ENCODE measurements at regions not wholly inside any gene's neighbourhood (a gene's known extent, or its start where the extent isn't known, plus 50 kb on each side); places are given as distances from the start of the nearest gene placed in this dataset.

DNA sequence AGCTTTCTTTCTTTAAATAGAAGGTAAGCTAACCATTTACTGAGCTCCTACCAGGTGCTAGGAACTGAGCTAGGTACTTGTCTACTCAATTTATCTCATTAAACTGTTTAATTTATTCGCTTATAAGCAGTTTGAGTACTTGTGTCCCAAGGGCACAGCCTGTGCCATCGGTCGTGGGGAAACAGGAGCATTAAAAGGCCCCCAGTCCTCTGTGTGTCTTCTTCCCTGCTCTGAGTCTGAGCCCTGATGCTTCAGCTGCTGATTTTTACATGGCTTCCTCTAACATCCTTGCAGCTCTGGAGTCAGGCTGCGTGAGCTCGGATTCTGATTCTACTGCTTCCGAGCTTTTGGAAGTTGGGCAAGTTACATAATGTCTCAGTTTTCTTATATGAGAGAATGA lies 239.5 kb downstream of the EDEM1 start:
- H3K9me3 Mint-ChIP-seq, result no peaks in the 10 kb centered on the region
- no peak overlapping the region for H3K27ac Mint-ChIP-seq (ENCODE audit: unreplicated experiment)
- H3K4me3 Mint-ChIP-seq, result no peak overlapping the region
- no peaks in the 10 kb centered on the region for H3K4me1 Mint-ChIP-seq
- no peaks in the 10 kb centered on the region for H3K36me3 Mint-ChIP-seq (ENCODE audit: low read depth)
- DNase-seq (ENCODE audit: low read depth, low spot score), result no peak
- H3K27me3 Mint-ChIP-seq (ENCODE audit: low read depth), result no peaks in the 10 kb centered on the region
- TF ChIP-seq, protein P1, sequence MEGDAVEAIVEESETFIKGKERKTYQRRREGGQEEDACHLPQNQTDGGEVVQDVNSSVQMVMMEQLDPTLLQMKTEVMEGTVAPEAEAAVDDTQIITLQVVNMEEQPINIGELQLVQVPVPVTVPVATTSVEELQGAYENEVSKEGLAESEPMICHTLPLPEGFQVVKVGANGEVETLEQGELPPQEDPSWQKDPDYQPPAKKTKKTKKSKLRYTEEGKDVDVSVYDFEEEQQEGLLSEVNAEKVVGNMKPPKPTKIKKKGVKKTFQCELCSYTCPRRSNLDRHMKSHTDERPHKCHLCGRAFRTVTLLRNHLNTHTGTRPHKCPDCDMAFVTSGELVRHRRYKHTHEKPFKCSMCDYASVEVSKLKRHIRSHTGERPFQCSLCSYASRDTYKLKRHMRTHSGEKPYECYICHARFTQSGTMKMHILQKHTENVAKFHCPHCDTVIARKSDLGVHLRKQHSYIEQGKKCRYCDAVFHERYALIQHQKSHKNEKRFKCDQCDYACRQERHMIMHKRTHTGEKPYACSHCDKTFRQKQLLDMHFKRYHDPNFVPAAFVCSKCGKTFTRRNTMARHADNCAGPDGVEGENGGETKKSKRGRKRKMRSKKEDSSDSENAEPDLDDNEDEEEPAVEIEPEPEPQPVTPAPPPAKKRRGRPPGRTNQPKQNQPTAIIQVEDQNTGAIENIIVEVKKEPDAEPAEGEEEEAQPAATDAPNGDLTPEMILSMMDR (conservative IDR thresholded peaks at IDR 0.05), result no peak

DNA sequence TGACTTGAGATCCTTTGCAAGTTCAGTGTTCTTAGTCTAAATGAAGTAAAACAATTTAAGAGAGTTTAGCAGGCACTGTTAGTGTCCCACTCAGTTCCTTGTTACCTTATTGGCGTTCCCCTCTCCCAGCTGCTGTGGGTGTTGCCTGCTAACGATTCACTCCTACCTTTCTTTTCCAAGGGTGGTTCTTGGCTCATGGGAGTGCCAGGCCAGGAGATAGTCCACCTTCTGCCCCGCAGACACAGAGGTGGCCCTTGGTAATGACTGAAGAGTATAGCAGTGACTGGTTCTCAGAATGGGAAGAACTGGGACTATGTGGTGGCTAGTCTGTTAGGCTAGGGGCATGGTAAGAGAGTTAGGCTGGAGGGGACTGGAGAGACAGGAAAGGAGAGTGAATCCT lies 240.4 kb downstream of the EDEM1 start:
- H3K27me3 Mint-ChIP-seq (ENCODE audit: low read depth), result no peaks in the 10 kb centered on the region
- no peak overlapping the region for H3K4me3 Mint-ChIP-seq
- TF ChIP-seq, protein P1 (conservative IDR thresholded peaks at IDR 0.05), result no peak
- DNase-seq (ENCODE audit: low read depth, low spot score), result no peak
- H3K9me3 Mint-ChIP-seq, result no peaks in the 10 kb centered on the region
- H3K36me3 Mint-ChIP-seq (ENCODE audit: low read depth), result no peaks in the 10 kb centered on the region
- no peak overlapping the region for H3K27ac Mint-ChIP-seq (ENCODE audit: unreplicated experiment)
- H3K4me1 Mint-ChIP-seq, result no peaks in the 10 kb centered on the region

DNA sequence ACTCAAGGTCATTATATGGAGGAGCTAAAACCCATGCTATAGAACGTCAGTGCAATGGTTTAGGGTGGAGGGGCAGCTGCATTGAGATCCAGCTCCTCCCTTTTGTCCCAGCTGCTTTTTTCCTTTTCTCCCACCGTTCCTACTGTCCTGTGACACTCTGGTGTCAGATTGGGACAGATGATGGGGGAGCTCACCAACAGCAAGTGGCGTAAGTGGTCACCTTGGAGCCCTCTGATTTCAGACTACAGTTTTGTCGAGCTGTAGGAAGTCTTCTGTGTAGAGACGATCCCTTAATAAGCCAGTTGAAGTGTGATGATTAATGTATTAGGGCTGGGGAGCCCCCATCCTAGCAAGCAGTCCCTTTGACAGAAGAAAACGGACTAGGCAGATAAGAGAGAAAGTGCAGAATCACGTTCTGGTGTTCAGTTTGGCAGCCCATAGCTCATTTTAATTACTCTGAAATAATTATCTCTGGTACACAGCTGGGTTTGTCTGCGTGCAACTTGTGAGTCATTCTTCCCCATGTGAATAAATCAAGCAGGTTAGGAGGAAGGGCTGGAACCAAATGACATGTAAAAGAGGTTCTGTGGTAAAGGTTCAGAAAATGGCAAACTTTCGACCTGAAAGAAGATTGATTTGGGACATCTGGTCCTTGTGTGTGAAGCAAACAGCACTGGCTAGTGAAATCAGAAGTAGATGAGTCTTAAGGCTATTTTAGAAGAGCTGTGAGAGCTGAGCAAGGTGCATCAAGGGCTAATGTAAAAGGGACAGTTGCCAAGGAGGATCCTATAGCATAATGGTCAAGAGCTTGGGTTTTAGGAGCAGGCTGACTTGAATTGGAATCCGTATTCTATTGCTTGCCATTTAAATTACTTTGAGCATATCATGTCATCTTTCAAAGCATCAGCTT lies 241.4 kb downstream of the EDEM1 start:
- no peak overlapping the region for H3K4me3 Mint-ChIP-seq
- no peaks in the 10 kb centered on the region for H3K36me3 Mint-ChIP-seq (ENCODE audit: low read depth)
- no peak overlapping the region for H3K27ac Mint-ChIP-seq (ENCODE audit: unreplicated experiment)
- H3K27me3 Mint-ChIP-seq (ENCODE audit: low read depth), result no peaks in the 10 kb centered on the region
- H3K4me1 Mint-ChIP-seq, result no peaks in the 10 kb centered on the region
- no peak for DNase-seq (ENCODE audit: low read depth, low spot score)
- no peaks in the 10 kb centered on the region for H3K9me3 Mint-ChIP-seq
- TF ChIP-seq, protein P1 (conservative IDR thresholded peaks at IDR 0.05), result no peak

DNA sequence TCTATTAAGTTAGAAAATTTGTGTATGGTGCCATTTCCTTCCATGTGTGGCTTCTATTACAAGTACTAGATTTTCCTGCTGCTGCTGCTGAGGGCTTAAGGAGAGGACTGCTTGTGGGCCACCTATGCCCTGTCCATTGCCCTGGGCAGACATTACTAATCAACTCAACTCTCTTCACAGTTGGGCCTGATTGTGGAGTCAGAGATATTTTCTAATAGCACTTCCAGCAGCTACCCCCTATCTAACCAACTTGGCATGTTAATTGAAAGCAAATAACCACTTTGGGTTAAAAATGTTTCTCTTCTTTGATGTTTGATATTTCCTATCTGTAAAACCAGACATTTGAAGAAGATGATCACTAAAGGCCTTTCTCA lies 242.0 kb downstream of the EDEM1 start:
- H3K9me3 Mint-ChIP-seq, result no peaks in the 10 kb centered on the region
- no peaks in the 10 kb centered on the region for H3K4me1 Mint-ChIP-seq
- H3K36me3 Mint-ChIP-seq (ENCODE audit: low read depth), result no peaks in the 10 kb centered on the region
- H3K4me3 Mint-ChIP-seq, result no peak overlapping the region
- H3K27ac Mint-ChIP-seq (ENCODE audit: unreplicated experiment), result no peak overlapping the region
- no peak for DNase-seq (ENCODE audit: low read depth, low spot score)
- TF ChIP-seq, protein P1 (conservative IDR thresholded peaks at IDR 0.05), result no peak
- H3K27me3 Mint-ChIP-seq (ENCODE audit: low read depth), result no peaks in the 10 kb centered on the region

DNA sequence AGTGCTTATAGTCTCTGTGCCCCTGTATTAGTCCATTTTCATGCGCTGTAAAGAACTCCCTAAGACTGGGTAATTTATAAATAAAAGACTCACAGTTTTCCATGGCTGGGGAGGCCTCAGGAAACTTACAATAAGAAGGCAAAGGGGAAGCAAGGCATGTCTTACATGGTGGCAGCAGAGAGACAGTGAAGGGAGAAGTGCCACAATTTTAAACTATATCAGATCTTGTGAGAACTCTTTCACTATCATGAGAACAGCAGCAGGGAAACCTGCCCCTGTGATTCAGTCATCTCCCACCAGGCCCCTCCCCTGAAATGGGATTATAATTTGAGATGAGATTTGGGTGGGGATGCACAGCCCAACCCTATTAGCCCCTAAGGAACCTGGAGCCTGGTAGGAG lies 243.2 kb downstream of the EDEM1 start:
- no peaks in the 10 kb centered on the region for H3K36me3 Mint-ChIP-seq (ENCODE audit: low read depth)
- no peaks in the 10 kb centered on the region for H3K27me3 Mint-ChIP-seq (ENCODE audit: low read depth)
- no peak overlapping the region for H3K4me3 Mint-ChIP-seq
- H3K27ac Mint-ChIP-seq (ENCODE audit: unreplicated experiment), result no peak overlapping the region
- no peaks in the 10 kb centered on the region for H3K4me1 Mint-ChIP-seq
- TF ChIP-seq, protein P1 (conservative IDR thresholded peaks at IDR 0.05), result no peak
- H3K9me3 Mint-ChIP-seq, result no peaks in the 10 kb centered on the region
- DNase-seq (ENCODE audit: low read depth, low spot score), result no peak

All from neural crest cell (in vitro differentiated cells).